H1 (cell line): ENCODE measurements at regions not wholly inside any gene's neighbourhood (a gene's known extent, or its start where the extent isn't known, plus 50 kb on each side); places are given as distances from the start of the nearest gene placed in this dataset.

Source experiments
- CTCF ChIA-PET: fragments of 300-600 bp; sonication (Branson Sonifier 250); formaldehyde crosslinking; loops from one replicate; lab custom pipeline; 2021; ENCODE audit not compliant: partially characterized antibody; lab: Charles Lee
- POLR2A ChIA-PET: fragments of 300-600 bp; sonication (Branson Sonifier 250); formaldehyde crosslinking; loops from one replicate; lab custom pipeline; 2021; ENCODE audit warnings: inconsistent platforms; ENCODE audit not compliant: partially characterized antibody; lab: Charles Lee
- DNase-seq, 2 experiments: peaks; one replicate each; pipeline versions ENCODE4 v3.0.0 to v3.0.0-alpha.2; 2010 to 2022; ENCODE audit warnings: low spot score in 2 of 2, low read depth in 1 of 2, mixed read lengths in 1 of 2
- FAIRE-seq: peaks from 2 replicates; lab custom pipeline; 2011; peaks lifted over from hg19 to GRCh38; lab: Jason Lieb, UNC
- H2AFZ ChIP-seq: 2 replicates; pipeline ENCODE4 v1.8.1; 2012; ENCODE audit warnings: low read length, inconsistent platforms
- H2AK5ac ChIP-seq: 2 replicates; pipeline ENCODE4 v1.6.1; 2013; ENCODE audit warnings: low read depth, low read length
- H2BK120ac ChIP-seq: replicated peaks from 2 replicates; pipeline ENCODE3; 2013; ENCODE audit warnings: low read depth, low read length, inconsistent platforms
- H2BK12ac ChIP-seq: 2 replicates; pipeline ENCODE4 v1.6.1; 2013; ENCODE audit warnings: low read depth, low read length
- H2BK15ac ChIP-seq: 2 replicates; pipeline ENCODE4 v1.6.1; 2013; ENCODE audit warnings: low read length
- H2BK20ac ChIP-seq: 2 replicates; pipeline ENCODE4 v1.6.1; 2013; ENCODE audit warnings: low read length
- H2BK5ac ChIP-seq: 2 replicates; pipeline ENCODE4 v1.6.1; 2013; ENCODE audit warnings: low read depth, low read length
- H3K14ac ChIP-seq: 2 replicates; pipeline ENCODE4 v1.6.1; 2013; ENCODE audit warnings: inconsistent platforms; ENCODE audit not compliant: insufficient read length
- H3K18ac ChIP-seq: 2 replicates; pipeline ENCODE4 v1.6.1; 2013; ENCODE audit warnings: low read length; ENCODE audit errors: extremely low read depth
- H3K23ac ChIP-seq: 2 replicates; pipeline ENCODE4 v1.6.1; 2013; ENCODE audit warnings: inconsistent platforms; ENCODE audit not compliant: insufficient read length
- H3K23me2 ChIP-seq: 2 replicates; pipeline ENCODE4 v1.6.1; 2013; ENCODE audit warnings: low read depth, low read length
- H3K27ac ChIP-seq: 2 replicates; pipeline ENCODE4 v1.6.1; 2011; ENCODE audit warnings: low read depth, low read length, inconsistent platforms
- H3K27me3 ChIP-seq, 4 experiments: replicated peaks in 1 of 4; 1 replicate in 1 of 4; 2 replicates in 3 of 4; pipeline versions ENCODE4 v1.6.1 to v1.8.1; 2011 to 2013; ENCODE audit warnings: low read length in 3 of 4, mild to moderate bottlenecking in 3 of 4, inconsistent platforms in 2 of 4, mixed read lengths in 2 of 4, moderate library complexity in 1 of 4; ENCODE audit not compliant: control insufficient read depth in 3 of 4, insufficient read depth in 3 of 4; ENCODE audit errors: extremely low read depth in 1 of 4
- H3K36me3 ChIP-seq, 4 experiments: 2 replicates each; pipeline versions ENCODE4 v1.6.1 to v1.8.1; 2011 to 2013; ENCODE audit warnings: mild to moderate bottlenecking in 4 of 4, low read length in 3 of 4, moderate library complexity in 2 of 4, control low read depth in 1 of 4, inconsistent platforms in 1 of 4; ENCODE audit not compliant: insufficient read depth in 4 of 4, control insufficient read depth in 2 of 4
- H3K4ac ChIP-seq: replicated peaks from 2 replicates; pipeline ENCODE3; 2013; ENCODE audit warnings: low read length, low read depth, mixed read lengths, inconsistent platforms; ENCODE audit not compliant: insufficient read length
- H3K4me1 ChIP-seq, 4 experiments: replicated peaks in 1 of 4; 1 replicate in 1 of 4; 2 replicates in 3 of 4; pipeline versions ENCODE4 v1.6.1 to v1.8.1; 2011 to 2013; ENCODE audit warnings: low read length in 3 of 4, inconsistent platforms in 2 of 4, mixed read lengths in 1 of 4; ENCODE audit not compliant: insufficient read depth in 4 of 4, control insufficient read depth in 3 of 4
- H3K4me2 ChIP-seq, 2 experiments: 2 replicates each; pipeline versions ENCODE4 v1.6.1 to v1.8.1; 2011 to 2013; ENCODE audit warnings: low read depth in 2 of 2, low read length in 2 of 2, control low read depth in 1 of 2, inconsistent platforms in 1 of 2, mild to moderate bottlenecking in 1 of 2; ENCODE audit not compliant: insufficient read depth in 1 of 2
- H3K4me3 ChIP-seq, 4 experiments: fragments of 200-600, 300-600 bp in 1 of 4; sonication (generic), shearing (Covaris generic), sonication (Bioruptor Twin) in 1 of 4; 2 replicates each; pipeline versions ENCODE4 v1.5.1 to v1.8.1; 2011 to 2016; ENCODE audit warnings: low read length in 4 of 4, low read depth in 3 of 4, control low read depth in 2 of 4, inconsistent platforms in 2 of 4, mild to moderate bottlenecking in 2 of 4, mixed read lengths in 1 of 4, moderate library complexity in 1 of 4; ENCODE audit not compliant: insufficient read depth in 2 of 4; ENCODE audit errors: extremely low read depth in 1 of 4
- H3K56ac ChIP-seq: replicated peaks from 2 replicates; pipeline ENCODE3; 2013; ENCODE audit warnings: low read depth, mild to moderate bottlenecking, mixed read lengths, low read length, inconsistent platforms; ENCODE audit not compliant: insufficient read length
- H3K79me1 ChIP-seq: 2 replicates; pipeline ENCODE4 v1.6.1; 2013; ENCODE audit warnings: low read depth, low read length, control low read depth
- H3K79me2 ChIP-seq, 2 experiments: 2 replicates each; pipeline versions ENCODE4 v1.6.1 to v1.8.1; 2012 to 2013; ENCODE audit warnings: low read length in 2 of 2, mild to moderate bottlenecking in 2 of 2, inconsistent platforms in 1 of 2; ENCODE audit not compliant: insufficient read depth in 2 of 2, control insufficient read depth in 1 of 2
- H3K9ac ChIP-seq, 4 experiments: replicated peaks in 1 of 4; 1 replicate in 1 of 4; 2 replicates in 3 of 4; pipeline versions ENCODE4 v1.6.1 to v1.8.1; 2011 to 2013; ENCODE audit warnings: low read depth in 3 of 4, low read length in 3 of 4, control low read depth in 2 of 4, mild to moderate bottlenecking in 2 of 4, moderate library complexity in 2 of 4, inconsistent platforms in 1 of 4; ENCODE audit errors: extremely low read depth in 1 of 4
- H3K9me3 ChIP-seq, 2 experiments: 2 replicates each; pipeline versions ENCODE4 v1.6.1 to v1.8.1; 2012 to 2013; ENCODE audit warnings: mild to moderate bottlenecking in 2 of 2, moderate library complexity in 2 of 2, control low read depth in 1 of 2, inconsistent platforms in 1 of 2, low read depth in 1 of 2, low read length in 1 of 2, mixed read lengths in 1 of 2; ENCODE audit not compliant: insufficient read depth in 2 of 2
- H4K20me1 ChIP-seq, 2 experiments: replicated peaks in 1 of 2; 2 replicates each; pipeline versions ENCODE3 to v1.8.1; 2011 to 2013; ENCODE audit warnings: inconsistent platforms in 2 of 2, low read length in 2 of 2, mild to moderate bottlenecking in 1 of 2; ENCODE audit not compliant: insufficient read depth in 2 of 2, control insufficient read depth in 1 of 2
- H4K5ac ChIP-seq: 2 replicates; pipeline ENCODE4 v1.6.1; 2013; ENCODE audit warnings: low read length, low read depth, mixed read lengths, inconsistent platforms; ENCODE audit not compliant: insufficient read length
- H4K8ac ChIP-seq: 2 replicates; pipeline ENCODE4 v1.8.0; 2013; ENCODE audit warnings: mild to moderate bottlenecking, moderate library complexity, low read length, inconsistent platforms; ENCODE audit not compliant: insufficient read depth; ENCODE audit errors: extremely low read depth
- H4K91ac ChIP-seq: replicated peaks from 2 replicates; pipeline ENCODE3; 2013; ENCODE audit warnings: low read length, mixed read lengths, inconsistent platforms; ENCODE audit not compliant: insufficient read length
- POU5F1 ChIP-seq: IDR thresholded peaks from 2 replicates; pipeline ENCODE4 v1.6.1; 2011; ENCODE audit warnings: low read depth, mild to moderate bottlenecking, low read length, moderate library complexity
- RNF2 ChIP-seq: fragments of 200-900, 300-1000 bp; sonication (generic); IDR thresholded peaks from 2 replicates; pipeline ENCODE4 v1.7.1; 2016; ENCODE audit warnings: borderline replicate concordance, low read depth, mild to moderate bottlenecking, antibody characterized with exemption, low read length; ENCODE audit not compliant: poor library complexity, severe bottlenecking; ENCODE audit errors: missing control alignments
- WGBS, 2 experiments: shearing (Covaris generic) in 1 of 2; methylation state at CpG; one replicate each; pipeline versions ENCODE4 v1.1.6 to v1.1.7; 2013 to 2015; ENCODE audit warnings: low lambda C conversion rate in 2 of 2, mixed read lengths in 2 of 2, inconsistent platforms in 1 of 2, low coverage in 1 of 2, missing lambda C conversion rate in 1 of 2; ENCODE audit not compliant: insufficient replicate concordance in 2 of 2, insufficient coverage in 1 of 2, insufficient read length in 1 of 2; ENCODE audit errors: extremely low coverage in 1 of 2, missing lambda C conversion rate in 1 of 2; 5-methylcytosine and 5-hydroxymethylcytosine counted together

DNA sequence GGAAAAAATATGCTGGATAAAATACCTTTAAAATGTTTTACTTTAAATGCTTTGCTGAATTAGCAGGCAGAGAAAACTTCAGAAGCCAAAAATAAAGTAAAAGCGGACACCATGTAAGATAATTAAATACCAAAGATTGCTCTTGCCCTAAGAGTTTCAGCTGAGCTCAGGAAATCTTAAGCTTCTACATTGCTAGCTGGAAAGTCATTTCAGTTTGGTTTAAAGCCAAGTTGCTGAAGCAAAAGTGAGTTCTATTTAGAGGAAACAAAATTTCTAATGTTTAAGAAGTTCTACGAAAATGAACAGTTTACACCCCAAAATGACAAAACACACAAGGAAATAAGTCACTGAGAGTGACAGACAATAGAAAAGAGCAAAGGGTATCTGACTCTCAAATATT lies 310.0 kb downstream of the ADAMTS20 start:
- Histone ChIP-seq H2BK20ac (no peak overlapping the region), H3K23ac (no peak overlapping the region), H3K79me1 (no peaks in the 10 kb centered on the region), H4K20me1 (no peaks in the 10 kb centered on the region), H3K9ac (no peak overlapping the region), H2BK5ac (no peak overlapping the region), H2AFZ (no peak overlapping the region), H3K27me3 (peaks cover 0 to 2% (median 0%) of the 10 kb centered on the region in 4 experiments; a peak in 1 of 7 replicates), H3K9me3 (no peaks in the 10 kb centered on the region), H4K8ac (no peak overlapping the region), H3K18ac (no peak overlapping the region), H3K23me2 (no peaks in the 10 kb centered on the region), H2BK120ac (no peak overlapping the region), H4K91ac (no peak overlapping the region), H3K4ac (no peak overlapping the region), H4K5ac (no peak overlapping the region)
- no peak for FAIRE-seq
- 93% methylated on average over 2 of the region's 2 CpGs; no CpG with 5 or more reads in 1 of the 2 experiments for WGBS, 2 experiments
- TF ChIP-seq POU5F1: no peak
- no peak for TF ChIP-seq RNF2
- TF ChIP-seq, all 59 proteins: peak for 0
- Histone ChIP-seq H2BK15ac (no peak overlapping the region), H2BK12ac (no peak overlapping the region), H3K36me3 (no peaks in the 10 kb centered on the region), H3K27ac (no peak overlapping the region), H3K4me2 (no peak overlapping the region), H2AK5ac (no peak overlapping the region), H3K14ac (no peak overlapping the region), H3K79me2 (no peaks in the 10 kb centered on the region), H3K56ac (no peak overlapping the region), H3K4me3 (no peak overlapping the region), H3K4me1 (no peaks in the 10 kb centered on the region)
- ChIA-PET POLR2A (no interaction called here), CTCF (no interaction called here)
- no peak for DNase-seq
